Ectodermal cell (in vitro differentiated cells): ENCODE measurements at regions not wholly inside any gene's neighbourhood (a gene's known extent, or its start where the extent isn't known, plus 50 kb on each side); places are given as distances from the start of the nearest gene placed in this dataset.

ENCODE experiments used
- H3K27ac ChIP-seq: 2 replicates; pipeline ENCODE4 v1.7.0; 2013; ENCODE audit warnings: mild to moderate bottlenecking, low read depth, low read length; ENCODE audit not compliant: insufficient read depth, poor library complexity, severe bottlenecking
- H3K27me3 ChIP-seq: 2 replicates; pipeline ENCODE4 v1.7.0; 2013; ENCODE audit warnings: mild to moderate bottlenecking, low read length; ENCODE audit not compliant: insufficient read depth, control insufficient read depth, poor library complexity, severe bottlenecking
- H3K36me3 ChIP-seq: one replicate; pipeline ENCODE4 v1.7.0; 2013; ENCODE audit warnings: low read length; ENCODE audit not compliant: control insufficient read depth, insufficient read depth
- H3K4me1 ChIP-seq: one replicate; pipeline ENCODE4 v1.7.0; 2013; ENCODE audit warnings: low read length; ENCODE audit not compliant: control insufficient read depth, insufficient read depth
- H3K4me3 ChIP-seq: 2 replicates; pipeline ENCODE4 v1.7.0; 2013; ENCODE audit warnings: low read depth, low read length, control low read depth; ENCODE audit not compliant: insufficient read depth
- H3K9me3 ChIP-seq: 2 replicates; pipeline ENCODE4 v1.7.0; 2013; ENCODE audit warnings: mild to moderate bottlenecking, low read length, moderate library complexity; ENCODE audit not compliant: control insufficient read depth
- WGBS, 2 experiments: methylation state at CpG; one replicate each; pipeline ENCODE4 v1.1.7; 2013; ENCODE audit warnings: missing lambda C conversion rate in 2 of 2; 5-methylcytosine and 5-hydroxymethylcytosine counted together

DNA sequence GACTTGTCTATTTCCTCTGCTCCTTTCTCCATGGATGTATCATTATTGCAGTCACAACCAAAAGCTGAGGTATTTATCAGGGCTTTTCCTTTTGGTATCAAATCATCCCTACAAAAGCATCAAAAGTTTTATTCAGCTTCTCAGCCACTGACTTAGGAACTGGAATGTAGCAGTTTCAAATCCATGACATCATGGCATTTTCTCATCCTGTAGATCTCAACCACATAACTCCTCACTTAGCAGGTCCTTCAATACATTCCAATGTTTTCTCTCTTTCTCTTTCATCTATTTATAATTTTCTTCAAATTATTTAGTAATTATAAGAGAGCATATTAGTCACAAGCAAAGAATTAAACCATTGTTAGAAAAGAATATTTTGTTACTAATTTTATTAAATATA, 537.4 kb upstream of the SORCS1 start:
- Histone ChIP-seq H3K9me3 (no peaks in the 10 kb centered on the region), H3K27me3 (no peaks in the 10 kb centered on the region), H3K4me1 (no peaks in the 10 kb centered on the region), H3K27ac (no peak overlapping the region), H3K36me3 (no peaks in the 10 kb centered on the region), H3K4me3 (no peak overlapping the region)

DNA sequence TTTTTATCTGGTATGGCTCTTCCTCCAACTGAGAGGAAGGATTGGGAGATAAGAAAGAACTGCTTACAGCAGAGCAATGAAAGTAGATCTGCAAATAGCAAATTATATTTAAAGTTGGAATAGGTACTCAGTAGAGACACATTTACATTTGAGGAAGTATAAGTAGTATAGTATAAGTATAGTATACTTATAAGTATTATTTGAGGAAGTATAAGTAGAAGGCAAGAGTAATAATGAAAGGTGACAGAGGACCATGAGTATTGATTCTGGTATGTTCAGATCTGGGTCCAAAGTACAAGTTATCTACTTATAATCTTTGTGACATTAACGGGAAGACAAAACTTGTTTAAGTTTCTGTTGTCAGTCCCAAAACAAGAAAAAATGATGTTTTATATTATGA, 527.6 kb upstream of the SORCS1 start:
- 88% methylated on average over 1 of the region's 1 CpG; no CpG with 5 or more reads in 1 of the 2 experiments for WGBS, 2 experiments
- Histone ChIP-seq H3K27ac (no peak overlapping the region), H3K4me3 (no peak overlapping the region), H3K4me1 (no peaks in the 10 kb centered on the region), H3K27me3 (no peaks in the 10 kb centered on the region), H3K9me3 (no peaks in the 10 kb centered on the region), H3K36me3 (no peaks in the 10 kb centered on the region)

DNA sequence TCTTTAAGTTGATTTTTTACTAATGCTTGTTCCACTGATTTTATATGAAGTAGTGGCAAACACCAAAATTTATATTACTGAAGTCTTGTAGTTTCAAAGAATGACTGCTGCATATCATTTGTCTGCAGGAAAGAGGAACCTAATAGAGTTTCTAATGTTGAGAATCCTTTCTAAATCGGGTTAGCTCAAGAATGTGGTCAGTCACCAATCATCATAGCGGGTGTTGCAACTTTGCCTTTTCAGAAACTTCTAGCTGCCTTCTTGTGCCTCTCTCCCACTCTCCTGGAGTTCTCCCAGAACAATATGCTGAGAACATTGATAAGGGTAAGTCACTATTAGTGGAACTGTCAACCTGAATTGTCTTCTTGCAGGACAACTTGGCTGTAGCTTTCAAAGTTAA, 524.8 kb upstream of the SORCS1 start:
- H3K27me3 ChIP-seq, result no peaks in the 10 kb centered on the region
- H3K4me1 ChIP-seq, result no peaks in the 10 kb centered on the region
- H3K4me3 ChIP-seq, result no peak overlapping the region
- no peak overlapping the region for H3K27ac ChIP-seq
- no peaks in the 10 kb centered on the region for H3K9me3 ChIP-seq
- 77 to 80% methylated on average over 2 of the region's 2 CpGs for WGBS, 2 experiments
- no peaks in the 10 kb centered on the region for H3K36me3 ChIP-seq

DNA sequence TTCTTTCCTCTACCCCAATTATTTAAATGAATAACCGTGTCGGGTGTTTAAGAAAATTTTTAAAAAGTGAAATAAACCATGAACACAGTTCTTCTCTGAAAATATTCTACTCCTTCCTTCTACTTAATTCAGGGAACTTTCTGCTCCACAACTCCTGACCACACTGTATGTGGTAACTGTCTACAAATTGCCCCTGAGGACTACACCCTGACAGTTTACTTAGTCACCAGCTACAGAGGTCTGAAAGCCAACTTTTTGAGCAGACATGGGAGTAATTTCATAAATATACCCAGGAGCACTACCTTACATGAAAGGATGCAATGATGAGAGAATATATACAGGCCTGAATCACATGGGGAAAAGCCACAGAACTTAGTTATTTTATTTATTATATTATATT, 523.2 kb upstream of the SORCS1 start:
- Histone ChIP-seq H3K4me1 (no peaks in the 10 kb centered on the region), H3K4me3 (no peak overlapping the region), H3K9me3 (no peaks in the 10 kb centered on the region), H3K27me3 (no peaks in the 10 kb centered on the region), H3K36me3 (no peaks in the 10 kb centered on the region), H3K27ac (no peak overlapping the region)
- 97% methylated on average over 2 of the region's 2 CpGs; no CpG with 5 or more reads in 1 of the 2 experiments for WGBS, 2 experiments

DNA sequence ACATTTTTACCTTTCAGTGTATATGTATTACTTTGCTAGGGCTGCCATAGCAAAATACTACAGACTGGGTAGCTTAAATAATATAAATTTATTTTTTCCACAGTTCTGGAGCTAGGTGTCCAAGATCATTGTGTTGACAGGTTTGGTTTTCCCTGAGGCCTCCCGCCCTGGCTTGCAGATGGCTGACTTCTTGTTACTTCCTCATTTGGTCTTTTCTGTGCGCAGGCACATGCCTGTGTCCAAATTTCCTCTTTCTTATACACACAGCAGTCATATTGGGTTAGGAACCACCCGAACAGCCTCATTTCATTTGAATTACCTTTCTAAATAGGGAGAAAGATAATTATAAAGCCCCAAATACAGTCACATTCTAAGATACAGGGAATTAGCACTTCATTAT, 521.6 kb upstream of the SORCS1 start:
- whole genome bisulfite sequencing, 2 experiments, result 89 to 98% methylated on average over 3 of the region's 3 CpGs
- Histone ChIP-seq H3K27me3 (no peaks in the 10 kb centered on the region), H3K36me3 (no peaks in the 10 kb centered on the region), H3K9me3 (no peaks in the 10 kb centered on the region), H3K4me3 (no peak overlapping the region), H3K4me1 (no peaks in the 10 kb centered on the region), H3K27ac (no peak overlapping the region)

DNA sequence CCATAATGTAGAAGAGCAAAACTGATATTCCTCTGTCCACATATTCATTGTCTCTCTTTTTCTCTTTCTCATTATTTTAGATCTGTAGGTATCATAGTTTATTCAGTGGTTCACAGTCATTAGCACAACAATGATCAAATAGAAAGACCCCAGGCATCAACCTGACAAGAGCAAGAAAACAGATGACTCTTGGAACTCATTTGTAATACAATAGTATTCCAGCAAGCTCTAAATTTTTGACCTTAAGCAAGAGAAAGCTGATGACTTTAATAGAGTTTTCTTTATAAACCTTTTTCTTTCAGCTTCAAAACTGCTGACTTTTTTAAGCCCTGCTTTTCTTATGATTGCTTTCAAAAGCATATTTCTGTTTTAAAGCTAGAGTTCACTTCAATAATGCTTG, 507.5 kb upstream of the SORCS1 start:
- Histone ChIP-seq H3K27me3 (no peaks in the 10 kb centered on the region), H3K36me3 (no peaks in the 10 kb centered on the region), H3K27ac (peak overlapping the region; percentile 27), H3K4me3 (no peak overlapping the region), H3K4me1 (peaks cover 12% of the 10 kb centered on the region), H3K9me3 (no peaks in the 10 kb centered on the region)

DNA sequence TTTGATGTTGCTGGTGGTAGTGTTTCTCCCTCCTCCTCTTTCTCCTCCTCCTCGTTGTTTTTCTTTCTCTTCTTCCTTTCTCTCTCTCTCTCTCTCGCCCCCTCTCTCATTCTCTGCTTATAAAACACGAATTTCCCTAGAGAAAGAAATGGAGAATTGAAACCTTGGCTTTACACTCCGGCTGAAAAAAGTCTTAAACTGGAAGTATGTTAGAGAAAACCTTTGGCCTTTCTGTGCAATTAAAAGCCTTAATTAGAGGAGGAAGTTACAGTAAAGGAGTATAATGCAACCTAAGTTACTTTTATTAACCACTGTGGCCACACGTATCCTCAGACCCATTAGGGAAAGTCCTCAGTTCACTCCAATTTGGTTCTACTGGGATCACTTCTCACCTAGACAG, 501.7 kb upstream of the SORCS1 start:
- no peak overlapping the region for H3K27ac ChIP-seq

DNA sequence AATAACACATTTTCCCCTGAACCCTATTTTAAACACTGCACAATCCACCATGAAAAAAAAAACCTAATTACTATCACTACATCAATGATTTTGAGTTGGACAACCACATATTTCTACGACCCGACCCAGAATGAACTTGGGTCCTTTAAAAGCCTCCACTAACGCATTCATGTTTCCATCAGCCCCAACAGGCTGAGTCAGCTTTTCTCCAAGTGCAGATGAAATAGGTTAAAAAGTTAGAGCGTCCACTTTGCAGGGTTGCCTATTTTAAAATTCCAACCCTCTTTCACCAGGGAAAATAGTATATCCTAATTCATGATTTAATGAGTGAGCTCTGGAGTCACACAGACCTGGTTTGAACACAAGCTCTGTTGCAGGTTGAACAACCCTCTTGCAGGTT, 501.0 kb upstream of the SORCS1 start:
- Histone ChIP-seq H3K4me3 (no peak overlapping the region), H3K4me1 (no peaks in the 10 kb centered on the region), H3K27ac (no peak overlapping the region), H3K36me3 (no peaks in the 10 kb centered on the region), H3K27me3 (no peaks in the 10 kb centered on the region), H3K9me3 (peaks cover 2% of the 10 kb centered on the region)
- WGBS, 2 experiments, result 92 to 94% methylated on average over 4 of the region's 4 CpGs

More for the DNA sequence above, 501.7 kb upstream of the SORCS1 start:
- no peaks in the 10 kb centered on the region for H3K4me1 ChIP-seq
- H3K27me3 ChIP-seq, result no peaks in the 10 kb centered on the region
- WGBS, 2 experiments, result 87 to 93% methylated on average over 2 to 5 of the region's 5 CpGs
- H3K4me3 ChIP-seq, result no peak overlapping the region
- H3K36me3 ChIP-seq, result no peaks in the 10 kb centered on the region
- peaks cover 2% of the 10 kb centered on the region for H3K9me3 ChIP-seq

DNA sequence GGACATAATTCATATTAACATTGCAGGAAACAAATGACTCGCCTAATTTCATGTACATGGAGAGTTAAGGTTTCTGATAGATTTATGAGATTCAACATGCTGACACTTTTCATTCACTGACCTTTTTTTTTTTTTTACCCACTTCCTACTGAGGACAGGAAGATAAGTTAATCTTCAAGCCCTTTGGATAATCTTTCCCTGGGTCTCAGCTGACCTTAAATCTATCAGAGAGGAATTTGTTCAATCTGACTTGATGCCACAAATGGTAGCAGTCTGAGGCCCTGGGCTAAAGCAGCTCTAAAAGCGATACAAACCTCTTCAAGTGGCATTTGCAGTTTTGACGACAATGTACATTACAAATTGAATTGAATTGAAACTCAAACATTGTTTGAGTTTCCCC, 493.3 kb upstream of the SORCS1 start:
- Histone ChIP-seq H3K36me3 (no peaks in the 10 kb centered on the region), H3K9me3 (peaks cover 2% of the 10 kb centered on the region), H3K27ac (no peak overlapping the region), H3K27me3 (no peaks in the 10 kb centered on the region), H3K4me3 (no peak overlapping the region), H3K4me1 (no peaks in the 10 kb centered on the region)
- 92 to 97% methylated on average over 2 to 3 of the region's 3 CpGs for WGBS, 2 experiments

DNA sequence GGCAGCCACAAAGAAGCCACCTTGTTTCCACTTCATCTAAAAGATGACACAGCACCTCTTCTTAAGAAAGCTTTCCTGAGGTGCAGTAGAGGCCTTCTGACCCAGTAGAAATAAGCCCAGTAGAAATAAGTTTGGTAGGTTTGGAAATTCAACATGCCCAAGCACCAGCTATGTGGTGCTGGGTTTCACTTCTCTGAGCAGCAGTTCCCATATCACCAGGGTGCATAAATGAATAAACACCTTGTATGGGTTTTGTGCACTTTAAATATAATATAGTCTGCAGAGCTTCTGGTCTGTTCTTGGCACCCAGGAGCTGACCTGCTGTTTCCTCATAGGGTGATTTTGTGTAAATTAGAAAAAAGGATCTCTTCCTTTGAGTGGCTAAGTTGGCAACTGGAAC, 492.4 kb upstream of the SORCS1 start:
- H3K27ac ChIP-seq, result no peak overlapping the region
- no peak overlapping the region for H3K4me3 ChIP-seq
- H3K4me1 ChIP-seq, result no peaks in the 10 kb centered on the region

DNA sequence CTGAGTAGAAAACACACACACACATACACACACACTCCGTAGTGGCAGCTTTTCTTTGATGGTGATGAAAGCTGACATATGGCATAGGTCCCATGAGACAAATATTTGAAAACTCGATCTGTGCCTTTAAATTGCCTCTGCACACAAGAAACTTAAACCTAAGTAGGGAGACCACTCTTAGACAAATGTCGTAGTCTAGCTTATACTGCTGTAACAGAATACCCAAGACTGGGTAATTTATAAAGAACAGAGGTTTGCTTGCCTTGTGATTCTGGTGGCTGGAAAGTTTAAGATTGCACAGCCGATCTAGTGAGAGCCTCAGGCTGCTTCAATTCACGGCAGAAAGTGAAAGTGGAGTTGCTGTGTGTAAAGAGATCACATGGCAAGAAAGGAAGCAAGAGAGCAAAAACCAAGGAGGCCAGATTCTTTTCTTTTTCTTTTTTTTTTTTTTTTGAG, 489.4 kb upstream of the SORCS1 start:
- no peak overlapping the region for H3K4me3 ChIP-seq
- 89 to 96% methylated on average over 5 of the region's 5 CpGs for WGBS, 2 experiments

More for the DNA sequence above, 492.4 kb upstream of the SORCS1 start:
- H3K36me3 ChIP-seq, result no peaks in the 10 kb centered on the region
- H3K9me3 ChIP-seq, result no peaks in the 10 kb centered on the region
- H3K27me3 ChIP-seq, result no peaks in the 10 kb centered on the region

More for the DNA sequence above, 489.4 kb upstream of the SORCS1 start:
- Histone ChIP-seq H3K4me1 (no peaks in the 10 kb centered on the region), H3K27me3 (no peaks in the 10 kb centered on the region), H3K27ac (no peak overlapping the region), H3K36me3 (no peaks in the 10 kb centered on the region), H3K9me3 (no peaks in the 10 kb centered on the region)
